Ascending aorta (tissue), 2 donors: ENCODE measurements at regions not wholly inside any gene's neighbourhood (a gene's known extent, or its start where the extent isn't known, plus 50 kb on each side); places are given as distances from the start of the nearest gene placed in this dataset.

Experiments used
- DNase-seq, 2 donors: peaks; one replicate each; pipeline ENCODE4 v3.0.0-alpha.2; 2019; ENCODE audit warnings: low spot score in 2 of 2
- H3K27ac ChIP-seq, 2 donors: fragments of 200-600 bp; sonication (generic); one replicate each; pipeline ENCODE4 v1.5.1; 2016 to 2017; ENCODE audit warnings: mild to moderate bottlenecking in 1 of 2
- H3K27me3 ChIP-seq: fragments of 200-600 bp; sonication (generic); one replicate; pipeline ENCODE4 v1.5.1; 2017
- H3K36me3 ChIP-seq, 2 donors: fragments of 200-600 bp; sonication (generic); one replicate each; pipeline ENCODE4 v1.5.1; 2016
- H3K4me1 ChIP-seq, 2 donors: fragments of 200-600 bp; sonication (generic); one replicate each; pipeline ENCODE4 v1.5.1; 2016 to 2017; ENCODE audit warnings: mild to moderate bottlenecking in 1 of 2
- H3K4me3 ChIP-seq, 2 donors: fragments of 200-600 bp; sonication (generic); one replicate each; pipeline ENCODE4 v1.5.1; 2016 to 2017; ENCODE audit warnings: mild to moderate bottlenecking in 1 of 2
- H3K9me3 ChIP-seq, 2 donors: fragments of 200-600 bp; sonication (generic); one replicate each; pipeline ENCODE4 v1.5.1; 2016
- intact Hi-C: fragments of 100-400 bp; cut with DNase I; formaldehyde crosslinking; loops from one replicate; pipeline ENCODE4 v1.15.1; 2023
- TF ChIP-seq, protein P1 (sequence below), 3 experiments: fragments of 200-600 bp in 2 of 3; fragments of 450-650 bp in 1 of 3; sonication (generic) in 2 of 3; IDR thresholded peaks; one replicate each; pipeline ENCODE4 v1.5.1; 2016 to 2019; ENCODE audit warnings: antibody characterized with exemption in 3 of 3, mild to moderate bottlenecking in 1 of 3, moderate library complexity in 1 of 3

DNA sequence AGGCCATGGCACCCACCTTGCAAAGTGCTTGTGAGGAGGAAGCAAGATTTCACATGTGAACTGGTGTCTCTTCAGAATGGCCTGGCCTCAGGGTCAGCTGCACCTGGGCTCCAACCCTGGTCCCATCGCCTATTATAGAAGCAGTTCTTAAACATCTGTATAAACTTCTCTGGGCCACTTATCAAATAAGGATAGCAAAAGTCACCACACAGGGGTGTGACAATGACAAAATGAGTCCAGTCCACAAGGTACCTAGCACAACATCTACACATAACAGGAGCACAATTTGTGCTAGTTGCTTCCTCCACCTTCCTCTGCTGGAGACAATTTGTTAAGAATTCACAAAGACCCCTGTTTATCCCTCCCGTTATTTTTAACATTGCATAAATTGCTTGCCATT lies 340.6 kb upstream of the ZMIZ1 start:
- no peaks in the 10 kb centered on the region for H3K4me1 ChIP-seq
- H3K4me3 ChIP-seq, result no peak overlapping the region
- no peak for DNase-seq
- TF ChIP-seq, protein P1, sequence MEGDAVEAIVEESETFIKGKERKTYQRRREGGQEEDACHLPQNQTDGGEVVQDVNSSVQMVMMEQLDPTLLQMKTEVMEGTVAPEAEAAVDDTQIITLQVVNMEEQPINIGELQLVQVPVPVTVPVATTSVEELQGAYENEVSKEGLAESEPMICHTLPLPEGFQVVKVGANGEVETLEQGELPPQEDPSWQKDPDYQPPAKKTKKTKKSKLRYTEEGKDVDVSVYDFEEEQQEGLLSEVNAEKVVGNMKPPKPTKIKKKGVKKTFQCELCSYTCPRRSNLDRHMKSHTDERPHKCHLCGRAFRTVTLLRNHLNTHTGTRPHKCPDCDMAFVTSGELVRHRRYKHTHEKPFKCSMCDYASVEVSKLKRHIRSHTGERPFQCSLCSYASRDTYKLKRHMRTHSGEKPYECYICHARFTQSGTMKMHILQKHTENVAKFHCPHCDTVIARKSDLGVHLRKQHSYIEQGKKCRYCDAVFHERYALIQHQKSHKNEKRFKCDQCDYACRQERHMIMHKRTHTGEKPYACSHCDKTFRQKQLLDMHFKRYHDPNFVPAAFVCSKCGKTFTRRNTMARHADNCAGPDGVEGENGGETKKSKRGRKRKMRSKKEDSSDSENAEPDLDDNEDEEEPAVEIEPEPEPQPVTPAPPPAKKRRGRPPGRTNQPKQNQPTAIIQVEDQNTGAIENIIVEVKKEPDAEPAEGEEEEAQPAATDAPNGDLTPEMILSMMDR (IDR thresholded peaks at IDR 0.05), result no peak
- no peaks in the 10 kb centered on the region for H3K36me3 ChIP-seq
- no peaks in the 10 kb centered on the region for H3K9me3 ChIP-seq
- H3K27me3 ChIP-seq, result no peaks in the 10 kb centered on the region
- intact Hi-C loops, result no loop called here
- H3K27ac ChIP-seq, result no peak overlapping the region

GRCh38 chr10:78729366-78729765 lies 339.4 kb upstream of the ZMIZ1 start:
- H3K27ac ChIP-seq, result no peak overlapping the region
- intact Hi-C loops, result no loop called here
- H3K36me3 ChIP-seq, result no peaks in the 10 kb centered on the region
- no peaks in the 10 kb centered on the region for H3K4me1 ChIP-seq
- H3K4me3 ChIP-seq, result no peak overlapping the region
- no peak for DNase-seq
- H3K27me3 ChIP-seq, result no peaks in the 10 kb centered on the region
- TF ChIP-seq, protein P1 (IDR thresholded peaks at IDR 0.05), result no peak
- no peaks in the 10 kb centered on the region for H3K9me3 ChIP-seq

DNA sequence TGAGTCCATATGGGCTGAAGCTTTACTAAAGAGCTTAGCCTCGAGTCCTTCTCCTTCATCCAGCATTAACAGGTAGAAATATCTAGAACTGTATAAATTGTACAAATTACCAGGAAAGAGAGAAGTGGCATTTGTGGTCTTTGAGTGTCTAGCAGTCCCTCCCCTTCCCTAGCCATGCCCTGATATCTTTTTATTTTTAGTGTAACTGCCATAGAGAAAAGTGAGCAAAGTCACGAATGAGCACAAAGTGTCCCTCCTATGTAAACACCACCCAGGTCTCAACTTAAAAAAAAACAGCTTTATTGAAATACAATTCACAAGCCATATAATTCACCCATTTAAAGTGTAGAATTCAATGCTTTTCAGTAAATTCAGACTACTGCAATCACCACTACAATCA lies 339.0 kb upstream of the ZMIZ1 start:
- Histone ChIP-seq H3K4me3 (no peak overlapping the region), H3K36me3 (no peaks in the 10 kb centered on the region), H3K27me3 (no peaks in the 10 kb centered on the region), H3K27ac (no peak overlapping the region), H3K4me1 (no peaks in the 10 kb centered on the region), H3K9me3 (no peaks in the 10 kb centered on the region)
- TF ChIP-seq, protein P1 (IDR thresholded peaks at IDR 0.05), result no peak
- no peak for DNase-seq
- intact Hi-C loops, result no loop called here

GRCh38 chr10:78730754-78731153 lies 338.0 kb upstream of the ZMIZ1 start:
- no peak overlapping the region for H3K4me3 ChIP-seq
- H3K9me3 ChIP-seq, result no peaks in the 10 kb centered on the region
- H3K36me3 ChIP-seq, result no peaks in the 10 kb centered on the region
- no peak overlapping the region for H3K27ac ChIP-seq
- DNase-seq, result no peak
- TF ChIP-seq, protein P1 (IDR thresholded peaks at IDR 0.05), result no peak
- H3K4me1 ChIP-seq, result no peaks in the 10 kb centered on the region
- no peaks in the 10 kb centered on the region for H3K27me3 ChIP-seq
- intact Hi-C loops, result no loop called here

DNA sequence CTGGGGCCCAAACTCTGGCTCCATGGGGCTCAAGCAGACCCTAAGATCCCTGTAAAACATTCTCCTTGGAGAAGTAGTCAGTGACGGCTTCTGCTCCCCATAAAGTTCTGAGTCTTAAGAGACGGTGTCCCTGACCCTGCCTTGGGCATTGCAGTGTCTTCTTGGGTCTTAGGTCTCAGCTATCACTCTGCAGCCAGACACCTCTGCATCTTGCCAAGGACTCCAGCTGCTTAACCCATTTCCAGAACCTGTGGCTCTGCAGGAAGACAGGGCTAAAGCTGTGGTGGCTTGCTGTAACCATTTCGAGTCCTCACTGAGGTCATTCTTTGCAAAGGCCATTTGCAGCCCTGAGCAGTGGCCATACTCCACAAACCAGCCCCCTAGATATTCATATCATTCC lies 337.1 kb upstream of the ZMIZ1 start:
- H3K4me1 ChIP-seq, result no peaks in the 10 kb centered on the region
- TF ChIP-seq, protein P1 (IDR thresholded peaks at IDR 0.05), result no peak
- H3K27ac ChIP-seq, result no peak overlapping the region
- H3K36me3 ChIP-seq, result no peaks in the 10 kb centered on the region
- intact Hi-C loops, result no loop called here
- H3K4me3 ChIP-seq, result no peak overlapping the region
- DNase-seq, result no peak
- H3K9me3 ChIP-seq, result no peaks in the 10 kb centered on the region
- no peaks in the 10 kb centered on the region for H3K27me3 ChIP-seq

DNA sequence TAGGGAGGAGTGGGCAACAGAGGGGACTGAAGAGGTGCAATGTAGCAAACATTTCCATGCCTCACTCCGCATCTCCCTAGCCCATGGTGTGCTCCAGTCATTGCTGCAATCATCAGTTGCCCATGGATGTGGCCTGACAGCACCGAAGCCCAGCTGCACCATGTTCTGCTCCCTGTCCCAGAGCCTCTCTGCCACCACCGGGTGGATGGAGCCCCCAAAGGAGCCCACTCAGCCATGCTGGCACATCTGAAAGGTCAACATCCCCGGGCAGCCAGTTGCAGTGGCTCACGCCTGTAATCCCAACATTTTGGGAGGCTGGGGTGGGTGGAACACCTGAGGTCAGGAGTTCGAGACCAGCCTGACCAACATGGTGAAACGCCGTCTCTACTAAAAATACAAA lies 336.4 kb upstream of the ZMIZ1 start:
- Histone ChIP-seq H3K4me1 (no peaks in the 10 kb centered on the region), H3K4me3 (no peak overlapping the region)

More for the DNA sequence above, 336.4 kb upstream of the ZMIZ1 start:
- Histone ChIP-seq H3K27me3 (no peaks in the 10 kb centered on the region), H3K9me3 (no peaks in the 10 kb centered on the region), H3K36me3 (no peaks in the 10 kb centered on the region), H3K27ac (no peak overlapping the region)
- TF ChIP-seq, protein P1 (IDR thresholded peaks at IDR 0.05), result no peak
- DNase-seq, result no peak
- intact Hi-C loops, result no loop called here
